ENCODE measurements at regions not wholly inside any gene's neighbourhood (a gene's known extent, or its start where the extent isn't known, plus 50 kb on each side); places are given as distances from the start of the nearest gene placed in this dataset.

DNA sequence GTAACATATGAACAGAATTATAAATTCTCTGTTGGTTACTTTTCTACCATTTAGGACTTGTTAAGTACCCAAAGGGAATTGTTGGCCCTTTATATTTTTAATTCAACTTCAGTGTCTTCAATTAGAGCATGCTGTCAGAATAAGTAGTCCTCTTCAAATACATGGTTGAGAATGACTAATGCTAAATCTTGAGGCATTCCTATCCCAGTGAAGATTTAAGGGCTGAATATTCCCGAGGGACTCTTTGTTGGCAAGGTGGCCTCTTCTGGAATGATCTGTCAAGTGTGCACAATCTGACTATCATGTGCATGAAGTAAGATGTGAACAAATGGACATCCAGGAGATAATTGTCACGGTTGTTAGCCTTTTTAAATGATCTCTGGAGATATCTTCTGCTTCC lies 421.7 kb downstream of the BMP2 start:
- TF ChIP-seq CTCF (IDR thresholded peaks at IDR 0.05) (no peak), EZH2 (IDR thresholded peaks at IDR 0.05; ENCODE audit: borderline replicate concordance, insufficient read depth, low read depth, low read length, poor library complexity, severe bottlenecking) (no peak)

All from B cell (primary cell).